HEK293 (cell line): ENCODE measurements at regions not wholly inside any gene's neighbourhood (a gene's known extent, or its start where the extent isn't known, plus 50 kb on each side); places are given as distances from the start of the nearest gene placed in this dataset.

Experiments
- CTCF ChIA-PET: fragments of 350-600 bp; formaldehyde crosslinking; extraction: SDS; loops from one replicate; lab custom pipeline; 2021; ENCODE audit warnings: antibody characterized with exemption; lab: Yijun Ruan, JAX
- POLR2A ChIA-PET: fragments of 300-600 bp; formaldehyde crosslinking; extraction: SDS; loops from one replicate; lab custom pipeline; 2020; ENCODE audit warnings: antibody characterized with exemption, inconsistent platforms; lab: Yijun Ruan, JAX
- H3K27ac ChIP-seq: fragments of 200-500 bp; sonication (Bioruptor generic); 2 replicates; pipeline ENCODE4 v1.5.1; 2014; ENCODE audit warnings: low read depth, low read length, control low read depth, inconsistent platforms; ENCODE audit errors: extremely low read depth
- H3K36me3 ChIP-seq, 2 experiments: fragments of 200-500 bp in 1 of 2; sonication (Bioruptor generic) in 1 of 2; 1 replicate in 1 of 2; 2 replicates in 1 of 2; pipeline ENCODE4 v1.5.1; 2014 to 2017; ENCODE audit warnings: inconsistent platforms in 2 of 2, low read length in 2 of 2; ENCODE audit not compliant: control insufficient read depth in 2 of 2, insufficient read depth in 1 of 2
- H3K4me1 ChIP-seq: fragments of 200-500 bp; sonication (Bioruptor generic); 2 replicates; pipeline ENCODE4 v1.5.1; 2014; ENCODE audit warnings: mild to moderate bottlenecking, low read length, inconsistent platforms; ENCODE audit not compliant: control insufficient read depth, insufficient read depth
- H3K4me3 ChIP-seq: 2 replicates; pipeline ENCODE4 v1.5.1; 2011; ENCODE audit warnings: low read depth, mild to moderate bottlenecking, control low read depth, low read length, moderate library complexity
- H3K9me3 ChIP-seq: fragments of 200-500 bp; sonication (Bioruptor generic); 2 replicates; pipeline ENCODE4 v1.5.1; 2014; ENCODE audit warnings: low read depth, low read length, inconsistent platforms; ENCODE audit not compliant: control insufficient read depth, insufficient read depth
- BCL11A ChIP-seq: fragments of 450-650 bp; formaldehyde crosslinking; IDR thresholded peaks from 2 replicates; pipeline ENCODE4 v1.5.1; 2016; ENCODE audit warnings: low read depth, missing biosample characterization, missing genetic modification characterization
- EGR2 ChIP-seq: fragments of 450-650 bp; formaldehyde crosslinking; IDR thresholded peaks from 2 replicates; pipeline ENCODE4 v1.5.1; 2016; ENCODE audit warnings: low read depth, missing biosample characterization, missing genetic modification characterization
- GFI1B ChIP-seq: fragments of 450-650 bp; formaldehyde crosslinking; IDR thresholded peaks from 2 replicates; pipeline ENCODE4 v1.5.1; 2016; ENCODE audit warnings: missing biosample characterization, missing genetic modification characterization
- MEIS1 ChIP-seq: sonication (generic); formaldehyde crosslinking; IDR thresholded peaks from 2 replicates; pipeline ENCODE4 v1.8.1; 2022; ENCODE audit warnings: missing genetic modification reagents, mild to moderate bottlenecking, borderline replicate concordance
- OVOL3 ChIP-seq: fragments of 450-650 bp; formaldehyde crosslinking; IDR thresholded peaks from 2 replicates; pipeline ENCODE4 v1.5.1; 2016; ENCODE audit warnings: missing biosample characterization, missing genetic modification characterization
- PBX3 ChIP-seq: sonication (generic); formaldehyde crosslinking; IDR thresholded peaks from 2 replicates; pipeline ENCODE4 v1.8.1; 2022; ENCODE audit warnings: mild to moderate bottlenecking, moderate library complexity, missing genetic modification reagents
- ZBTB26 ChIP-seq: fragments of 450-650 bp; formaldehyde crosslinking; optimal IDR thresholded peaks from 2 replicates; pipeline ENCODE3; 2016; ENCODE audit warnings: missing biosample characterization, mild to moderate bottlenecking, missing genetic modification characterization
- ZBTB44 ChIP-seq: fragments of 450-650 bp; IDR thresholded peaks from 2 replicates; pipeline ENCODE4 v1.5.1; 2018; ENCODE audit warnings: missing biosample characterization, mild to moderate bottlenecking, missing genetic modification characterization
- ZBTB8A ChIP-seq: fragments of 450-650 bp; formaldehyde crosslinking; IDR thresholded peaks from 2 replicates; pipeline ENCODE4 v1.5.1; 2016; ENCODE audit warnings: missing biosample characterization, missing genetic modification characterization
- ZFHX2 ChIP-seq: fragments of 450-650 bp; formaldehyde crosslinking; conservative IDR thresholded peaks from 2 replicates; pipeline ENCODE4 v1.5.1; 2016; ENCODE audit warnings: missing biosample characterization, missing genetic modification characterization
- ZFP3 ChIP-seq: fragments of 450-650 bp; formaldehyde crosslinking; IDR thresholded peaks from 2 replicates; pipeline ENCODE4 v1.5.1; 2016; ENCODE audit warnings: low read depth, missing biosample characterization, missing genetic modification characterization
- ZNF155 ChIP-seq: fragments of 450-650 bp; formaldehyde crosslinking; IDR thresholded peaks from 2 replicates; pipeline ENCODE4 v1.5.1; 2016; ENCODE audit warnings: missing biosample characterization, missing genetic modification characterization
- ZNF335 ChIP-seq: fragments of 450-650 bp; formaldehyde crosslinking; conservative IDR thresholded peaks from 2 replicates; pipeline ENCODE4 v1.5.1; 2016; ENCODE audit warnings: missing biosample characterization, missing genetic modification characterization
- ZNF366 ChIP-seq: fragments of 450-650 bp; formaldehyde crosslinking; conservative IDR thresholded peaks from 2 replicates; pipeline ENCODE4 v1.5.1; 2016; ENCODE audit warnings: missing biosample characterization, missing genetic modification characterization
- ZNF449 ChIP-seq: fragments of 450-650 bp; formaldehyde crosslinking; IDR thresholded peaks from 2 replicates; pipeline ENCODE4 v1.5.1; 2017; ENCODE audit warnings: missing biosample characterization, mild to moderate bottlenecking, missing genetic modification characterization, moderate library complexity
- ZNF529 ChIP-seq: fragments of 450-650 bp; formaldehyde crosslinking; IDR thresholded peaks from 2 replicates; pipeline ENCODE4 v1.5.1; 2017; ENCODE audit warnings: missing genetic modification characterization, missing biosample characterization; ENCODE audit not compliant: insufficient replicate concordance
- ZNF530 ChIP-seq: fragments of 450-650 bp; formaldehyde crosslinking; IDR thresholded peaks from 2 replicates; pipeline ENCODE4 v1.5.1; 2016; ENCODE audit warnings: low read depth, missing biosample characterization, missing genetic modification characterization
- ZNF555 ChIP-seq: fragments of 450-650 bp; formaldehyde crosslinking; conservative IDR thresholded peaks from 2 replicates; pipeline ENCODE4 v1.5.1; 2017; ENCODE audit warnings: missing biosample characterization, mild to moderate bottlenecking, missing genetic modification characterization, inconsistent platforms
- ZNF610 ChIP-seq: fragments of 450-650 bp; formaldehyde crosslinking; IDR thresholded peaks from 2 replicates; pipeline ENCODE4 v1.5.1; 2016; ENCODE audit warnings: missing biosample characterization, missing genetic modification characterization, borderline replicate concordance
- ZNF629 ChIP-seq: fragments of 450-650 bp; formaldehyde crosslinking; IDR thresholded peaks from 2 replicates; pipeline ENCODE4 v1.5.1; 2017; ENCODE audit warnings: missing biosample characterization, missing genetic modification characterization
- ZNF654 ChIP-seq: fragments of 450-650 bp; formaldehyde crosslinking; IDR thresholded peaks from 2 replicates; pipeline ENCODE4 v1.5.1; 2016; ENCODE audit warnings: low read depth, missing biosample characterization, missing genetic modification characterization
- ZNF692 ChIP-seq: fragments of 450-650 bp; formaldehyde crosslinking; IDR thresholded peaks from 2 replicates; pipeline ENCODE4 v1.5.1; 2016; ENCODE audit warnings: missing biosample characterization, missing genetic modification characterization
- ZNF76 ChIP-seq: fragments of 450-650 bp; formaldehyde crosslinking; IDR thresholded peaks from 2 replicates; pipeline ENCODE4; 2016; ENCODE audit warnings: low read depth, missing biosample characterization, missing genetic modification characterization, borderline replicate concordance
- ZNF768 ChIP-seq: fragments of 450-650 bp; formaldehyde crosslinking; IDR thresholded peaks from 2 replicates; pipeline ENCODE4 v1.5.1; 2018; ENCODE audit warnings: missing biosample characterization, mild to moderate bottlenecking, missing genetic modification characterization
- ZNF791 ChIP-seq: fragments of 450-650 bp; formaldehyde crosslinking; IDR thresholded peaks from 2 replicates; pipeline ENCODE4 v1.5.1; 2016; ENCODE audit warnings: missing biosample characterization, missing genetic modification characterization

- TF ChIP-seq ZBTB26 (tag by site-specific recombination) (no peak), ZNF335 (tag by site-specific recombination) (no peak), ZNF366 (tag by site-specific recombination) (no peak), ZFHX2 (tag by site-specific recombination) (no peak), OVOL3 (tag by site-specific recombination) (no peak)
Measured at GRCh38 chr10:43796781-43797180, 148.1 kb upstream of the ZNF32 start (continued).

GRCh38 chr10:43795639-43796038 lies 147.0 kb upstream of the ZNF32 start:
- ChIA-PET CTCF (interaction anchor here (0.7 kb wide), 1 partner anchor 628 kb away, joined by 4 read pairs; no protein-coding TSS in a partner anchor), POLR2A (no interaction called here)
- TF ChIP-seq ZFP3: no peak
- TF ChIP-seq ZNF654 (tag by site-specific recombination): no peak
- no peak for TF ChIP-seq ZNF76 (tag by site-specific recombination)
- no peak for TF ChIP-seq ZNF791
- no peak for TF ChIP-seq ZNF692 (tag by site-specific recombination)
- no peak for TF ChIP-seq ZNF555 (tag by site-specific recombination)
- no peak for TF ChIP-seq ZNF529 (tag by site-specific recombination)
- TF ChIP-seq ZNF449 (tag by site-specific recombination): no peak
- TF ChIP-seq BCL11A: no peak
- TF ChIP-seq ZNF629 (tag by site-specific recombination): no peak
- Histone ChIP-seq H3K27ac (no peak overlapping the region), H3K9me3 (no peaks in the 10 kb centered on the region), H3K4me3 (no peak overlapping the region), H3K4me1 (no peaks in the 10 kb centered on the region), H3K36me3 (no peaks in the 10 kb centered on the region)

- no peak overlapping the region for H3K4me3 ChIP-seq
- no peak overlapping the region for H3K27ac ChIP-seq
- POLR2A ChIA-PET: no interaction called here
- TF ChIP-seq ZNF530 (tag by site-specific recombination): no peak
- no peak for TF ChIP-seq ZNF155
- no peak for TF ChIP-seq GFI1B
- no peak for TF ChIP-seq EGR2 (tag by site-specific recombination)
- TF ChIP-seq ZNF555 (tag by site-specific recombination): no peak
- TF ChIP-seq ZBTB8A (tag by site-specific recombination): no peak
- no peak for TF ChIP-seq ZBTB44 (tag by site-specific recombination)
- no peak for TF ChIP-seq MEIS1 (CRISPR knock-in tag)
- TF ChIP-seq PBX3: no peak
- no peak for TF ChIP-seq ZNF768 (tag by site-specific recombination)
- TF ChIP-seq ZNF610 (tag by site-specific recombination): no peak
- H3K9me3 ChIP-seq: no peaks in the 10 kb centered on the region
- CTCF ChIA-PET: no interaction called here
- no peaks in the 10 kb centered on the region for H3K4me1 ChIP-seq
- no peaks in the 10 kb centered on the region for H3K36me3 ChIP-seq
Measured at GRCh38 chr10:43795093-43795492, 146.4 kb upstream of the ZNF32 start.
